Dedifferentiated amniotic fluid mesenchymal stem cell (primary cell): ENCODE measurements at regions not wholly inside any gene's neighbourhood (a gene's known extent, or its start where the extent isn't known, plus 50 kb on each side); places are given as distances from the start of the nearest gene placed in this dataset.

Experiments used
- DNase-seq: peaks from one replicate; pipeline ENCODE4 v3.0.0-alpha.2; 2016; ENCODE audit errors: extremely low spot score

DNA sequence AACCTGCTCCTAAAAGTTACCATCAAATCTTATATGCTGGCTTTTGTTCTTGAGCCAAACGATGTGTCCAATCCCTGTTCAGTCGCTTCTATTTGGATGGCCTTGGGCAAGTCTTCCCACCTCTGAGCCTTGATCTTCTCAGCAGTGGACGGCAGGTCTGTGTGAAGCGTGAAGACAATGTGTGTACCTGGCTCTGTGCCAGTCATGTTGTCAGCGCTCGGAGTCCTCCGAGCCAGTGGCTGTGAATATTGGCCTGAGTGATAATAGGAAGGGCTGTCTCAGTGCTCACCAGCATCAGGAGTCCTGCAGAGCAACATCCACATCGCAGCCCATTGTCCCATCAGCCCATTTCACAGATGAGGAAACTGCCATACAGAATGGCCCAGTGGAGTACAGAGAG, 219.0 kb downstream of the CDC5L start:
- DNase-seq = no peak

DNA sequence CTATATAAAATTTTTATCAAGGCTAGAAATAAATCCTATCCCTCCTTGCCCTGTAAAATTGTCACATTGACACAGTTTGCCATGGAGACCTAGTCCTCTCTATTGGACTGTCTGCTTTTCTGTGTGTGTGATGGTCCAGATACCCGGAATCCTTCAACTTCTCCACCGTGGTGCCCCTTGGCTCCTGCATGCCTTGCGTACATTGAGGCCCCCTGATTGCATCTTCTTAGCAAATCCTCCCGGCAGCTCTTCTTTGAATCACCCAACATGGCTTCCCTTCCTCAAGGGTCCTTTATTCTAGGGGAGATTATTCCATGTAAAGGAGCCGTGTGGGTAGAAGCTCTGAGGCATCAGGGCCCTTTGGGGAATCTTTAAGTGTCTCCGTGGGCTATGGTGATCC, 219.5 kb downstream of the CDC5L start:
- DNase-seq = no peak

DNA sequence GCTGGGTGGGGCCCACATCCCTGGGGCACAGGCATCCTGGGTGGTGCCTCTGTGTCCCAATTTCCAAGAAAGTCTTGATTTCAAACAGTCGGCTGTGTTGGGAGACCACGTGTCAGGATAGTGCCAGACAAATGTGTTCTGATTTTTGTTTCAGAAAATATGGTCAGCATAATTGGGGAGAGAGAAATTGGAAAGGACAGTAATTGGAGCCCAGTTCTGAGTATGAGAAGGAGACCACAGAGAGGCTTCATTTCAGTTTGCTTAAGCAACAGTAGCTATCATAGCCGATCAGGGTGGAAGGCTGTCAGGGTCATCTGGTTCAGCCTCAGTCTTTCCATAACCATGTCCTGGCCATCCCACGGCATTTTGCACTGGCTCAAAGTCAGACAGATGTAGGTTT, 220.7 kb downstream of the CDC5L start:
- no peak for DNase-seq

DNA sequence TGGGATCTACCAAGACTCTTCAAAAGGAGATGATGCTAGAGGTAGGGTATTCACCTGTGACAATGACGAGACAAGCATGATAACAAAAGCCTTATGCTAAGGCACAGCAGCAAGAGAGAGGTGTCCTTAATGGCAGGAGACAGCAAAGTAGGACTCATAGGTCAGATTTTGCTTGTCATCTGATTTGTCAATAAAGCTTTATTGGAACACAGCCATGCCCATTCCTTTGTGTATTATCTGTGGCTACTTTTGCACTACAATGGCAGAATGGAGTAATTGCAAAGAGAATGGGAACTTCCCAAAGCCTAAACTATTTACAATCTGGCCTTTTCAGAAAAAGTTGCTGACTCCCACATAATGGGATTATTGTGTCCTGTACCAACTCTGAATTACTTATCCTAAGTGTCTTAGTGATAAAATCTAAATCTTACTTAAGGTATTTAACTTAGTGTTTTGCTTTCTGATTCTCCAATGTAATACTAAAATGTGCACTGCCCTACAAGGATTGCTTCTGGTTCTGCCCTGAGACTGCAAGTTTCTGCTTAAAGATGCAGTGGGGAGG, 221.6 kb downstream of the CDC5L start:
- no peak for DNase-seq

DNA sequence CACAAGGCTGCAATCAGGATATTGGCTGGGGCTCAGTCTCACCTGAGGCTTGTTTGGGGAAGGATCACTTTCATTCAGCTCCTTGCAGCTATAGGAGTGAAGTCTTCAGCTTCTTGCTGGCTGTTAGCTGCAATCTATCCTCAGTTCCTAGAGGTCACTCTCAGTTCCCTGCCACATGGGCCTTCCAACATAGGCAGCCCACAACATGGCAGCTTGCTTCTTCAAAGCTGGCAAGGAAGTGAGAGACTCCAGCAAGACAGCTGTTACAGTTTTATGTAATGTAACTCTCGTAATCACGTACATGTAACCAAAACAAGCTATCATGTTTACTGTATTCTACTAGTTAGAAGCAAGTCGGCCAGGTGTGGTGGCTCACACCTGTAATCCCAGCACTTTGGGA, 226.9 kb downstream of the CDC5L start:
- no peak for DNase-seq

DNA sequence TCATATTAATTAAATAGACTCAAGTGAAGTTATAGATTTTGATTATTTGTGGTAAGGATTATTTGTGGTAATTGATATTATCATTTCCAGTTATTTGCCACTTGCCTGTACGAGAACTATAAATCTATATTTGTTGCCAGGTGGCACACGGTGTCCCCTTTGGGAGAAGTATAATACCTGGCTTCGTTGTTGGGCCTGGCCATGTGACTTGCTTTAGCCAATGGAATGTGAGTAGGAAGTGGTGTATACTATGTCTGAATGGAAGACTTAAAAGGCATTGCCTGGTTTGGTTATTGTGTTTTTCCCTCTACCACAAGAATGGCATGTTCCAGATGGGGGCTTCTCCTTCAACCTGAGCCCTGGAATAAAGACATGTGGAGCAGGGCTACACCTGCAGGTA, 228.1 kb downstream of the CDC5L start:
- no peak for DNase-seq

DNA sequence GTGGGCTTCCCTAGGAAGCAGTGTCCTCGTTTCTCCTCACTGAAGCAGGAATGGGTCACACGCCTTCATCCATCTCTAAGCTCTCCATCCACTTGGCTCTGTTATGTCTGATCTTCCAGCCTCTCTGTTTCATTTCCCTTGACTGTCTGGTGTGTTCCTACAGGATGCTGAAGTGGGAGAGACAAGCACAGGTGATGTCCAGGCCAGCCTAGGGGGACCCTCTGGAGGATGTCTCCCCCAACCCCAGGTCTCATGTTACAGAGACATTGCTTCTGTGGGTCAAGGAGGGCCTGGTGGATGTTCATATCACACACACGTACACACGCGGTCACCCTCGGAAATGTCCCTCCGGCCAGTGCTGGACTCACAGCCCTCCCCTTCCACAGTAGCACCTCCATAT, 229.9 kb downstream of the CDC5L start:
- DNase-seq = no peak

DNA sequence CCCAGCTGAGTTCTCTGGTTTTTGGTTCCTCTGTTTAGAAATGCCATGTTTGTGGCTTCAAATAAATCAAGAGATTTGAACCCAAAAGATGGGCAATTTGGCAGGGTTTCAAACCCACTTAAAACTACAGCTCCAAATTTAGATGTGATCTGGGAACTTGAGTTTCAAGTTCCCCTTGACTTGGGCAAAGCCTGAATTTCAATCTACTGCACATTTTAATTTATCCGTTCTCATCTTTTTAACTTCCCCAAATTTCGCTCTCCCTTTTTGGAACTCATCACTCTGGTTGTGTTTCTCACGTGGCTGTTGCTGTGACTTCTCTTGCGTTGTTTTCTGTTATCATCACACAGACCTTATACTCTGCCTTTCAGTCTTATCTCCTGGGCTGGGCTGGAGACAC, 230.9 kb downstream of the CDC5L start:
- no peak for DNase-seq

DNA sequence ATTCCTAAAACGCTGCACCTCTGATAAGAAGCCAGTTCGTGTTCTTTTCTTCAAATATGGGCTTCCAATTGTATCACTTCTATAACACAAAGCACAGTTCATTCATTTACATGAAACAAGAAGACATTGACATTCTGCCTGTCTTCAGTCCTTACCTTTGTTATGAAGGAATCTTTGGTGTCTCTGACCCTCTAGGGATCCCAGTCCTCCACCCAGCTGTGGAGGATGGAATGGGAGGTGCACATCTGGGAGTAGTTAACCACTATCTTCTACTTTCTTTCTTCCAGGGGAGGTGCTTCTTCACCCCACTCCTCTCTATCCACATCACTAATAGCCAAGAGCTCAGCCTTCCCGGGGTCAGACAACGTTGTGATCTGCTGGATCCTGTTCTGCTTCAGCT, 233.4 kb downstream of the CDC5L start:
- DNase-seq = no peak

DNA sequence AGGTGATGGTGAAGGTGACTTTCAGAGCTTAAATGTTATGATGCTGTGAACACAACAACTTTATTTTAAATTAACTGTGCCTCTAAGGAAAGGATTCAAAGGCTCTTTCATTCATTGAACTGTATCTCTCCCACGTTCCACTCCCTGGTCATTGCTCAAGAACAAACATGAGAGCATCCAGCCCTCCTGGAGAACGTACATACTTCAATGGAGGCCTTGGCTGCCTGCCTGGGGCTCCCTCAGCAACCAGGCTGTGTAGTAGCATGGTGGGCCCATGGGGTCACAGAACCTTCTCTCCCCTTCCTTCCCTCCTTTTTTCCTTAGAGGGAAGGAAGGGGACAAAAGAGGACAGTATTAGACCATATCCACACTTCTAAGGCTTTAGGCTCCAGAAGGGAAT, 234.3 kb downstream of the CDC5L start:
- DNase-seq = no peak

DNA sequence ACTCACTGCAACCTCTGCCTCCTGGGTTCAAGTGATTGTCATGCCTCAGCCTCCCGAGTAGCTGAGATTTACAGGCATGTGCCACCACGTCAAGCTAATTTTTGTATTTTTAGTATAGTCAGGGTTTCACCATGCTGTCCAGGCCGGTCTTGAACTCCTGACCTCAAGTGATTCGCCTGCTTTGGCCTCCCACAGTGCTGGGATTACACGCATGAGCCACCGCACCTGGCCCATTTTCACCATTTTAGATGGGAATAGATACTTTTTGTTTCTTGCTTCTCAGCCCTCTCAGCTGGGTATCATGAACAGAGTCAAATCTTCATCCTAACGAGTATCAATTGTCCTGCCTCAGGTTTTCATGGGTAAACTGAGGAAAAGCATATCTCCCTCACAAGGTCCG, 235.0 kb downstream of the CDC5L start:
- no peak for DNase-seq

DNA sequence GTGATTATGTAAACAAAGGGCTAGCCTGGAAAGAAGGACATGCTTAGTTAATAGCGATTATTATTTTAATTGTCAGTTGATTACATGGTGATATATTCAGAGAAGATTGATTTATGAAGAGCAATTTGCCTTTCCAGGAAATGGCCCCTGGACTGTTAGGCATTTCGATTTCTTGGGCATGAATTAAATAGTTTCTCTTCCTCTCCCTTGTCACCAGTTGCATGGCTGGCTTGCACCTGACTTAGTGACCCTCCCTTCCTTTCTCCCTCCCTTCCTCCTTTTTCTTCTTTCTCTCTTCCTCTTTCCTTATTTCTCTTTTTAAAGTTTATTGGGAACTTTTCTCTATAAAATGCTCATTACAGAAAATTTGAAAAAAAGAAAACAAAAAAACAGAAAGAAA, 235.4 kb downstream of the CDC5L start:
- DNase-seq = no peak

DNA sequence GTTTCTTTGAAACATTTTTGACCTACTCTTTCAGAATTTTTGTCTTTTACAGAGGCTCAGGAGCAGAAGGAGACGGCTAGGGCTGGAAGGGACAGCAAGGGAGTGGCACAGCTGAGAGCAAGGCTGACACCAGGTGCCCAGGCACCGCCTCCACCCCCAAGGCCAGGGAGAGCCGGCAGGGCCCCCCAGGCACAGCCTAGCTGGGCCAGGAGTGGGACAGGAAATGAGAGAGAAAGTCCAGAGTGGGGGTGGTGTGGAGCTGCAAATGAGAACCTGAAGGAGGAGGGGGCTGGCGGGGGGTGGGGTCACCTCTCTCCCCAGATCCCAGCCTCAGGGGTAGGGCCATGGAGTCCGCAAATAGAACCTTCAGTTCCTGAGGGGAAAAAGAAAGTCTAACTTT, 236.7 kb downstream of the CDC5L start:
- no peak for DNase-seq

DNA sequence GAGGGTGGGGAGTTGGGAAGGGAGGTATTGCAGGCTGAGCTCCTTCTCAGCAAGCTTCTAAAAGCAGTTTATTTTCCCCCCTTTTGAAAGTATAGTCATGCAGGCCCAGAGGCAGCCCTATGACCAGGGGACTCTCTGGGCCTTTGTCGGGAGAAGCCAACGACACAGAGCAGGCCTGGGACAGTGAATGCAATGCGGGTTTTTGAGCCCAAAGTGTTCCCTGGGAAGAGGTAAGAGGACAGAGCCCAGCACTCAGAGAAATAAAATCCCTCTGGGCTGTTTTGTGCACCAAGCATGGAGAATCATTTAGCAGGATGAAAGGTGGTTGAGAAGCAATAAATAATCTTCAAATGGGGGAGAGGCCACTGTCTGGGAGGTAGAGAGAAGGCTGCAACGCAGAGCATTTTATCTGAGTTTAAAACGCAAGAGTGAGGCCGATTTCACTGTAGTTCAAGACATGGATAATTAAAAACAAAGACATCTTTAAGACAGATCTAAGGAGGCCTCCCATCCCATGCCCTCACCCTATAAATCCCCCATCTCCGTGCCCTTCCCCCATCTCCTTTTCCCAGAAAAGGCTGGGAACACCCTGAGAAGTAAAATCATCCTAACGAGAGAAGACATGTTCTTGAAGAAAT, 237.5 kb downstream of the CDC5L start:
- no peak for DNase-seq

DNA sequence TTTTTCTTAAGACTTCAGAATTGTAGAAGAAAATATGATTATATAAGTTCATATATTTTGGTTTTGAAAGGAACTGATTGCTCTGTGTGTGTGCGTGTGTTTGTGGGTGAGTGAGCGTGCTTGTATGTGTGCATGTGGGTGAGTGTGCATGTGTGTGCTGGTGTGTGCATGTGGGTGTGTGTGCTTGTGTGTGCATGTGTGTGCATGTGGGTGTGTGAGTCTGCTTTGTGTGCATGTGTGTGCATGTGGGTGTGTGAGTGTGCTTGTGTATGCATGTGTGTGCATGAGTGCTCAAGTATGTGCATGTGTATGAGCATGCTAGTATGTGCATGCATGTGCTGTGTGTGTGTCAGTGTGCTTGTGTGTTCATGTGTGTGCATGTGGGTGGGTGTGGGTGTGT, 238.5 kb downstream of the CDC5L start:
- DNase-seq = no peak

DNA sequence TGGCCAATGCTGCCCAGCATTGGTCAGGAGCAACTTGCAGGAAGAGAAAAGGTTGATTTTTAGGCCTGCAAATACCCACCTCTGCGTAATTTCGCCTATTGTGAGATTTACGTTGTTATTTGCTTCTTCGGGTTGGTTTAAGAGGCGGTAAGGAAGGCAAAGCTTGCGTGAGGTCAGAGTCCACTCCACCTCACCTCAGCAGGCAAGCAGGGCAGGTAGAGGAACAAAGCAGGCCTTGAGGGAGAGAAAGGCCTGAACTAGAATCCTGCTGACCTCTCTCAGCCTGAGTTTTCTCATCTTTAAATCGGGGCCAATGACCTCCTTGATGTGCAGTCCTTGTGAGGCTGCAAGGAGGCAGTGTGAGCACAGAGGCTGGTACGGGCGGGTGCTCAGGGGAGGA, 239.1 kb downstream of the CDC5L start:
- no peak for DNase-seq

DNA sequence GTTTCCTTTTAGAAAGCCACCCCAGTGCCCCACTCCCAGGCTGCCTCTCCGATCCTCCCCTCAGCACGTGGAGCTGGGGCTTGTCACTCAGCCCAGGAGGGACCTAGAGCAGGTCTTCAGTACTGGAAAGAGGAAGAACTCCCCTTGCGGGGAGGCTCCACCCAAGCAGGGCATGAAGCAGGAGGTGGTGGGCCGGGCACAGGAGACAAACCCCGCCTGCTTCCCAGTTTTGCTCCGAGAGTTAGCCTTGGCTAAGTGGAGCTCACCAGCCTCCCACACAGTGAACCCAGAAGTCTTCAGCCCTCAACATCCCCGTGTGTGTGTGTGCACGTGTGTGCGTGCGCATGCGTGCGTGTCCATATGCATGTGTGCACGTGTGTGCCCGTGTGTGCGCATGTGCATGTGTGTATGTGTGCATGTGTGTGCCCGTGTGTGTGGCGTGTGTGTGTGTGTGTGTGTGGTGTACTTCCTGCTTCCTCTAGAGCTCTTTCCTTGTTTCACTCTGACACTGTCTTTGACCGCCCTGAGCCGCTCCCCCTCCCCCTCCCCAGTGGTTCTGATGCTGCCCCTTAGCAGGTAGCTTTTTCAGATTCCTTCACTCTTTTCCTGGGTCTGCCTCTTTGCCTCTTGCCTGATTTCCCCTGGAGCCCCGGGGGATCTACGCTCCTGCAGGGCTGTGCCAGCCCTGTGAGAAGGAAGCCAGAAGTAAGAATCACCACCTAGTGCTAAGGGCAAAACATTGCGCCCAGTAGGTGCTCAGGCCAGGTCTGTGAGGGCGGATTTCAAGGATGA, 239.8 kb downstream of the CDC5L start:
- DNase-seq = no peak

DNA sequence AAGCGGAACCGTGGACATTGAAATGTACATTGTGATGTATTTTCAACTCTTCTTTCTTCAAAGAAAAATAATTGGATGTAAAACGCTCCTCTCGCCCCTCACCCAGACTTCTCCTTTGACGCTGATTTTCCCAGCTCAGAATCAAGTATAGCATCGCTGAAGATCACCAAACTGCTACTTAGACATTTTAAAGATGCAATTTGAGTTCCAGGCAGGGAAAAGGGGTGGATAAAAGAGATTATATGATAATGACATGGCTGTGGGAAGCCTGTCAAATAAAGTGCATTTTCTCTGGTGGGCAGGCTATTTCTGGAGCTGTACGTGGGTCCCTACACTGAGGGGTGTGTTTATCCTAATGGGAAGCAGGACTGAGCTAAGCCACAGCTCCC, 240.4 kb downstream of the CDC5L start:
- DNase-seq = no peak

DNA sequence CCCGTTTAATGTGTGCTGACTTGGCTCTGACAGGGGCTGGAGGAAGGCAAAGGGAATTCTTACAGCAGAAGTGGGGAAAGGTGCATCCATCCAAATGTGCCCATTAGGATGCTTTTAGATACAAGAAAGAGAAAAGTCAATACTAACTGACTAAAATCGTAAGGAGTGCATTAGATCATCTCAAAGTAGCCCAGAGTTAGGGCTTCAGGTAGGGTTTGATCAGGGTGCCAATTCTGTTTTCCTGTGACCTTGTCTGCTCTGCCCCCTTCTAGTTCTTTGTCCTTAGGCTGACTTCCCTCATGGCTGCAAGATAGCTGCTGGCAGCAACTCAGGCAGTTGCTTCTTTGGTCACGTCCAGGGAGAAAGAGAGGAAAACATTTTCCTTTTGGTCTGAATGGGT, 240.8 kb downstream of the CDC5L start:
- no peak for DNase-seq

DNA sequence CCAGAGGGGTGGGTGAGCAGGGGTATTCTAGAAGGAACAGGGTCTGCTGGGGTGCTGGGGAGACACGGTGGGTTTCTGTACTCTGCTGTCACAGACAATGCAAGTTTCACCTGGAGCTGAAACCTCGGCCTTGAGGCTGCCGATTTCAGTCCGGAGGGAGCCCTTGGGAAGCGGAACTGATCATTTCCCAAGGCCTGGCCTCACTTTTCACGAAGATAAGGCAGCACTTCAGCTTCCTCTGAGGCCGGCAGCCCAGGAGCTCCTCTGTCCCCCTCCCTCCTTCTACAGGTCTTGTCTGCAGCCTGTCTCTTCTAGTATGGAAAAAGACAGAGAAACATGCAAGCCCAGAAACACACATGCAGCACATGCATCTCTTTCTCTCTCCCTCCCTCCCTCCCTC, 242.1 kb downstream of the CDC5L start:
- DNase-seq = no peak

DNA sequence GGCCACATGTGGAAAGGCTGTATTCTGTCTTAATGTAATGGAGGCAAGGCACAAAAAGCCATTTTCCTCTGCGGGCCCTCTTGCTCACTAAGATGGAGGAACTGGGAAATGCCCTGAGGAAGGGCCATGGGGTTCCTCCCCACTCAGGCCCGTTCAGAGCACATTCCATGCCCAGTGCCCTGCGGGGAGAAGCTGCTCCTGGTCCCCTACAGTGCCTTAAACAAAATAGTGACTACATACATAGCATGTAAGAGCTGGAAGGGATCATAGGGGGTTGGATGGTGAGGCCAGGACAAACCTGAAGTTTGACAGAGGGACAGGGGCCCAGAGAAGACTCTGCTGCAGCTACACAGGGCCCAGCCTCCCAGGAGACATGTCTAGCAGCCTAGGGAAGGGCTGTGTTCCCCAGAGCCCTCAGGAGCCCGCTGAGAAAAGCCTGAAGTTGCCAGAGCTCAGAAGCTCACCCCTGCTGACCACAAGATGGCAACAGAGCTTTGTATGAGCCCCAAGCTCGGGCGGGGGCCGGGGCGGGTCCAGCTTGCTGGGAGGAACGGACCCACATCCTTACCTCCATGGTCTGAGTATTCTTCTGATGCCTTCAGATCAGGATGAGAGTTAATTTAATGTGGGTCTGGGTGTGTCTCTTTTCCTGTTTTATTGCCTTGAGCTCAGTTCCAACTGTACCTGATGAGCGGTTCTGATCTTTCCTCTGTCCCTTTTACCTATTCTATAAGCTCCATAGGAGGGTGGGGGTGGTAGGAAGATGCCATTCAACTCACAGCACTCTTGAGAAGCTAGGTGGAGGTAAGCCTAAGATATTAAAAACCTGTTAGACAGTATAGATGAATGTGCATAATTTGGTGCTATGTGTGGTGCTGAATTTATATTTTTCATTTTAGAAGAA, 242.9 kb downstream of the CDC5L start:
- peak; percentile 41 for DNase-seq

DNA sequence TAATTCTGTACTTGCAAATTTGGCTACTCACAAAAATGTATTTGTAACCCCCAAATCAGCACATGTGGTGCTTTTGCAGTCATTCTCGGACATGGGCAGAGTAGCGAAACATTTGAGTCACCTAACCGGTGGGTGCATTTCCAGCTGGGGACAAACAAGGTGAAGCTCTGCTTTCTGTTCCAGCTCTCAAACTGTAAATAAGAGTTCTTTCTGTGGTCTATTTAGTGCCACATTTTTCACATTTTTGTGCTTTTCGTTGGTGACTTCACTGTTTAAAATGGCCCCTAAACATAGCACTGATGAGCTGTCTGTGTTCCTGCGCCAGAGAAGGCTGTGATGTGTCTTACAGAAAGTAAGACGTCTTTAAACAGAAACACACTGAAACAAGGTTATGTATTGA, 244.5 kb downstream of the CDC5L start:
- no peak for DNase-seq
